ENCODE measurements at regions not wholly inside any gene's neighbourhood (a gene's known extent, or its start where the extent isn't known, plus 50 kb on each side); places are given as distances from the start of the nearest gene placed in this dataset.

DNA sequence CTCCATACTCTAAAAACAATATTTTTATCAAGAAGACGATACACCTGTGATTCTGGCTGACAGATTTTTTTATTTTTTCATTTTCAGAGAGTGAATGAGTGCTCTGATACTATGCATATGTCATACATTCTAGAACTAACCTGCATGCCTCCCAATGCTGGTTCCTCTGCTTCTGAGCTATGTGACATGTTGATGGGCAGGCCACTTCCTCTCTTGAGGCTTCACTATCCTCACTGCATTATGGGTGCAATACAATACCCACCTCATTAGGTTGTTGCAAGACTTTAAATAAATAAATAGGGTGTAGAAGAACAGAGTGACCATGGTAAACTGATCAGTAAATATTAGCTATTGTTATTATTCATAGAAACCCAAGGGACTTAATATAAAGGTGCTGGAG, 408.3 kb downstream of the HNRNPD start:
- no peak overlapping the region for H3K4me3 Mint-ChIP-seq
- TF ChIP-seq CTCF (IDR thresholded peaks at IDR 0.05): no peak
- CTCF ChIA-PET: no interaction called here

GRCh38 chr4:81963763-81964020, 410.1 kb downstream of the HNRNPD start:
- no peak for TF ChIP-seq CTCF (IDR thresholded peaks at IDR 0.05)
- ChIA-PET CTCF (no interaction called here), POLR2A (no interaction called here)
- no peak for DNase-seq
- no peak for ATAC-seq (ENCODE audit: low read depth)
- Mint-ChIP-seq H3K27ac (no peak overlapping the region), H3K4me1 (peaks cover 9% of the 10 kb centered on the region), H3K4me3 (no peak overlapping the region), H3K36me3 (ENCODE audit: low read depth) (no peaks in the 10 kb centered on the region), H3K9me3 (no peaks in the 10 kb centered on the region), H3K27me3 (peaks cover 11% of the 10 kb centered on the region)
- intact Hi-C loops (cut with micrococcal nuclease): no loop called here

More for the DNA sequence above, 408.3 kb downstream of the HNRNPD start:
- H3K9me3 Mint-ChIP-seq: no peaks in the 10 kb centered on the region
- POLR2A ChIA-PET: no interaction called here
- H3K27me3 Mint-ChIP-seq: peaks cover 11% of the 10 kb centered on the region
- H3K4me1 Mint-ChIP-seq: peaks cover 9% of the 10 kb centered on the region
- intact Hi-C loops (cut with micrococcal nuclease): no loop called here
- H3K27ac Mint-ChIP-seq: no peak overlapping the region
- DNase-seq: no peak
- H3K36me3 Mint-ChIP-seq (ENCODE audit: low read depth): no peaks in the 10 kb centered on the region
- ATAC-seq (ENCODE audit: low read depth): no peak

GRCh38 chr4:81963015-81963762, 410.6 kb downstream of the HNRNPD start:
- no peak overlapping the region for H3K27ac Mint-ChIP-seq
- no peak overlapping the region for H3K4me3 Mint-ChIP-seq
- H3K9me3 Mint-ChIP-seq: no peaks in the 10 kb centered on the region
- ATAC-seq (ENCODE audit: low read depth) (no peak), DNase-seq (no peak)
- H3K4me1 Mint-ChIP-seq: peaks cover 9% of the 10 kb centered on the region
- no peaks in the 10 kb centered on the region for H3K36me3 Mint-ChIP-seq (ENCODE audit: low read depth)
- intact Hi-C loops (cut with micrococcal nuclease): no loop called here
- no peak for TF ChIP-seq CTCF (IDR thresholded peaks at IDR 0.05)
- ChIA-PET CTCF (no interaction called here), POLR2A (no interaction called here)
- H3K27me3 Mint-ChIP-seq: peaks cover 13% of the 10 kb centered on the region

DNA sequence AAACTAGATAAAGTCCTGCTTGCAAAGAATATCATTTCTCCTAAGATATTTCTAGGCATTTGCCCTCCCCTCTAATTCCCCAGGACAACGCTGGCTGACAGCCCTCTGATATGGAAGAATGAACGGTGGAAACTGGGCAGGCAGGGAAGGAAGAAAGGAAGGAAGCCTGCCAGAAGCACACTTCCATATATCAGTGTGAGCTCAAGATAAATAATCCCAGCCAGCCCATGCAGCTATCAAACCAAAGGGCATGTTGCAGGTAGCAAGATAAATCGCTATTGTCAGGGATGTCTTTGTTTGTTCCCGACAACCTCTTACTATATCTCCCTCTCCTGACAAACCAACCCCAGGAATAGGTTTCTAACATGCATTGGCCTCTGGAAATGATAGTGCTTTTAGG, 412.8 kb downstream of the HNRNPD start:
- H3K27ac Mint-ChIP-seq: no peak overlapping the region
- H3K4me3 Mint-ChIP-seq: no peak overlapping the region
- ATAC-seq (ENCODE audit: low read depth) (no peak), DNase-seq (no peak)
- H3K4me1 Mint-ChIP-seq: peaks cover 7% of the 10 kb centered on the region
- peaks cover 15% of the 10 kb centered on the region for H3K27me3 Mint-ChIP-seq
- ChIA-PET CTCF (no interaction called here), POLR2A (no interaction called here)
- no peaks in the 10 kb centered on the region for H3K9me3 Mint-ChIP-seq
- no peaks in the 10 kb centered on the region for H3K36me3 Mint-ChIP-seq (ENCODE audit: low read depth)
- intact Hi-C loops (cut with micrococcal nuclease): no loop called here
- no peak for TF ChIP-seq CTCF (IDR thresholded peaks at IDR 0.05)

- intact Hi-C loops (cut with micrococcal nuclease): no loop called here
- POLR2A ChIA-PET: no interaction called here
- Mint-ChIP-seq H3K9me3 (no peaks in the 10 kb centered on the region), H3K4me3 (no peak overlapping the region), H3K27me3 (peaks cover 21% of the 10 kb centered on the region), H3K4me1 (no peaks in the 10 kb centered on the region), H3K27ac (no peak overlapping the region), H3K36me3 (ENCODE audit: low read depth) (no peaks in the 10 kb centered on the region)
- CTCF ChIA-PET: no interaction called here
- TF ChIP-seq CTCF (IDR thresholded peaks at IDR 0.05): no peak
- DNase-seq (no peak), ATAC-seq (ENCODE audit: low read depth) (no peak)
These were observed 419.5 kb downstream of the HNRNPD start for GRCh38 chr4:81954271-81954670.
